CD4-positive, alpha-beta T cell treated with Interleukin-6 at 100 ng/mL for 8 hours (primary cell): ENCODE measurements at regions not wholly inside any gene's neighbourhood (a gene's known extent, or its start where the extent isn't known, plus 50 kb on each side); places are given as distances from the start of the nearest gene placed in this dataset.
A peak's percentile ranks its signal among the peaks of the same experiment; 100 is the strongest.

Experiments used
- DNase-seq: peaks from one replicate; pipeline ENCODE4 v3.0.0-alpha.2; 2020; ENCODE audit warnings: mixed read lengths, low spot score

GRCh38 chr13:21822029-21822428 lies 151.2 kb downstream of the FGF9 start:
- DNase-seq: no peak

- DNase-seq: no peak
Observed at GRCh38 chr13:21823416-21823815, 152.5 kb downstream of the FGF9 start.

- no peak for DNase-seq
Observed at GRCh38 chr13:21823949-21824348, 153.1 kb downstream of the FGF9 start.

DNA sequence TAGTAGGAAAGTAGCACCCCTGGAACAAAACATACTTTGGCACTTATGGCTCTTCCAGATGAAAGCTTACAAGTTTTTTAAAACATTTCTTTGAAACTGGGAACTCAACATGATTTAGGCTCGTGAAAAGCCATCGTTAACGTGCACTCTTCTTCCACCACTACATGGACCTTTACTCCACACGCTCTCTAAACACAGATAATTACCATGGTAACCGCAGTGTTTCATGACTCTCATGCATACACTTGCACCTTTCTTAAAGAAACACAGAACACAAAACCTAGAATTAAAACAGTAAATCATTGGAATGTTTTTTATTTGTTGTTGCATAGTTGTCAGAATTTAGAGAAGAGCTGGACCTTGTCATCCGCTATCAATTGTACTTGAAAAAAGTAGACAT lies 154.3 kb downstream of the FGF9 start:
- no peak for DNase-seq

GRCh38 chr13:21825801-21826200 lies 154.9 kb downstream of the FGF9 start:
- DNase-seq: no peak

GRCh38 chr13:21826214-21827015 lies 155.5 kb downstream of the FGF9 start:
- no peak for DNase-seq

GRCh38 chr13:21831654-21832324 lies 160.9 kb downstream of the FGF9 start:
- DNase-seq: no peak

DNA sequence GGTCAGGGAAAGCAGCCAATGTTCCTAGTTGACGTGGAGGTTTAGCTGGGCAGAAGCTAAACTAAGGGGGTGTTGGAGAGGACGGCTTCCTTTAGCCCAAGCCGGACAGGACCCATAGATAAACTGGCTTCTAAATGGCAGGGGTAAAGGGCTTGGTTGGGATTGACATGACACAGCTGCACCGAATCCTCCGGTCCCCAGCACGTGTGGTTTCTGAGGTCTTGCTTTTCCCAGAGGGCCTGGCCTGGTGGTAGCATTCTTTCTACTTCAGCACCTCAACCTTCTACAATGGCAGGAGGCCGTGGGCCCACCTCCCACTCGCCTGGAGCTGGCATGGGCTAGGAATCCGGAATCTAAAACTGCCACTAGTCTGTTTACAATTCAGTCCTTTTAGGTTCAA lies 163.0 kb downstream of the FGF9 start:
- no peak for DNase-seq

- DNase-seq: no peak
Observed at GRCh38 chr13:21834521-21834920, 163.6 kb downstream of the FGF9 start.

- DNase-seq: no peak
Observed at GRCh38 chr13:21837288-21837687, 166.4 kb downstream of the FGF9 start.

DNA sequence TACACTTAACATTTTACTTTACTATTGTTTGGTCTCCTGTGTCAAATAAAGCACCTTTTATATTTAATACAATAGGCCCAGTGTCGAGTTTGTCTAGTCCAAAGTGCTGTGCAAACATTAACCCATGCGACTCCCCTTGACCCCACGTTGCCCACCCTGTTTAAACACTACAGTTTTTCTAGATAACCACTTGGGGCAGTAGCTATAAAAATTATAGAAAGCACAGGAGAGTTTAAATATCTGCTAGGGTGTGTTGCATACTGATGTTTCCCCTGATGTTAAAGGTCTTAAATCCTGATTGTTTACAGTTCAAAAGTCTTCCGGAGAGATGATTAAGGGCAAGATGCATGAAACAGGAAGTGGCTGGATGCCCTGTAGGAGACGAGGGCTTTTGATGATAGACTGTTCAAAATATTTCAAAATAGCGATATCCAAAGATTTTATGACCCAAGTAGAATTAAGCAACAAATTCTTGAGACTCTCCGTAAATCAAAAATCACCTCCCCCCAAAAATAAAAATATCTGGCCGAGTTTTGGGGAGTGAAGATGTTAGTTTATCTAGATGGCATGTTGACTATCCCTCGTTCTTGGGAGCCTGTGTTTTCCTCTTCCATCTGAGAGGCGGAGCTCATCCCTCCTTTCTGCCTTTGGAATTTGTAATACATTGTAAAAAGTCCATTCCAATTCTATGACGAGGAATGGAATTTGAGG lies 167.1 kb downstream of the FGF9 start:
- DNase-seq: no peak

GRCh38 chr13:21846605-21847004 lies 175.7 kb downstream of the FGF9 start:
- DNase-seq: no peak

GRCh38 chr13:21849323-21849722 lies 178.4 kb downstream of the FGF9 start:
- DNase-seq: peak; percentile 27

DNA sequence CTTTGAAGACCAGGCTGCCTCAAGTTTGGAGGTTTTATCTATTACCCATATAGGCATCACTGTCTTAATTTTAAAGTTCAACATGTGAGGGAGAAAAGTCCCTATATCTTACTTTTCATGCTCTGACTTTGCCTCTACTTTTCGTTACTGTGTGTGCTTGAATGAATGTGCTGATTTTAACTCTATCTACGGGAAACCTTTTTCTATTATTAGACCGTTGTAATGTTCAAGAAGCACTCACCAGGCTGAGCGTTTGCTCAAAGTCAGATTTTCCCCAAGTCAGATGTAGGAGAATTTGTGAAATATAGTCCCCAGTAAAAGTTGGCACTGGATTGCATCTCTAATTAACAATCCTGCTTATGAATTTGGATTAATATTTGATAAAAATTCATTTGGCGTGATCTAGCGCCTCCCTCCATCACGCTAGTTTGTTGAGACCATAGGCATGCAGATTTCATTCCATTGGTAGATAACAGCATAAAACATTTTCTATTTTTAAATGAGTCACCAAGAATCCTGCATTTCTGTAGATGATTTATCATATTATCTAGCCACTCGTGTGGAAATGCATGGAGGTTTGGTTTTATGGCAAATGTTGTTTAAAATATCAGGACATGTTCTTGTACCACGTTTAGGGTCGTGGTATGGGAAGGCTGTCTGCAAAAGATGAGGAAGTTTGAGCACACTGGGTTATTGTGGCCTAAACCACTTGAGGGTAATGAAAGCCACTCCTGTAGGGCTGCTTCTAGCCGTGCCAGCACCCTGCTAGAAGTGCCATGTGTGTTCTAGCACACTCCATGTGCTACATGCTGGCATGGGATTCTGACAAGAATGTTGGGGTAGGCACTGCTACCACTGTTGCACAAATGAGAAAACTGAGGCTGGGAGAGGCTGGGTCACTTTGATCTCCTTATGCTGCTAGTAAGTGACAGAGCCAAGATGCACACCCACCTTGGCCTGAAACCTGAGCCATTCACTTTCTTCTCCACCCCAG lies 179.4 kb downstream of the FGF9 start:
- DNase-seq: no peak

- no peak for DNase-seq
Observed at GRCh38 chr13:21852043-21852442, 181.2 kb downstream of the FGF9 start.

DNA sequence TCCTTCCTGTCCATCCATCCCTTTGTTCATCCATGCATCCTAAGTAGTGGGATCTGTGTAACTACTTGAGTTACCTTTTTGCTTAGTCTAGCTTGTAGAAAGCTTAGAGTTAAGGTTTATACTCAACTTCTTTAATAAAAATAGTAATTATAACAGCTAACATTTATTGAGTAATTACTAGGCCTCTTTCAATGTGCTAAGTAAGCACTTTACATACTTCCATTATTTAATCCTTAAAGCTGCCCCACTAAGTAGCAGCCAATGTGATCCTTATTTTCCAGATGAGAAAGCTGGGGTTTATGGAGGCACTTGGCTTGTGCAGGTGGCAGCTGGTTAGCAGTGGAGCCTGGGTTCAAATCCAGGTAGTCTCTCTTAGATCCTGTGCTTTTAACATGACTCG lies 182.9 kb downstream of the FGF9 start:
- DNase-seq: no peak

DNA sequence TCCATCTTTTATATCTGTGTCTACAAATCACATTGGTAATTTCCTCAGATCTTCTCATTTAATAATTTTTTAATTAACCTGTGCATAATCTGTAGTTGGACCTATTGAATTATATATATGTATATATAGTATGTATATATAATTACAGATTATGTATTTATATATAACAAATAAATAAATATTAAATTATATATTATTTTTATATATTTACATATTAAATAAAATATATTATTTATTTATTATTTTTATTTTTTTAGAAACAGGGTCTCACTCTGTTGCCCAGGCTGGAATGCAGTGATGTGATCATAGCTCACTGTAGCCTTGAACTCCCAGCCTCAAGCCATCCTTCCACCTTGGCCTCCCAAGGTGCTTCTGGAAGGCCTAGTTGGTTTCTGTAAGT lies 197.9 kb downstream of the FGF9 start:
- DNase-seq: no peak

DNA sequence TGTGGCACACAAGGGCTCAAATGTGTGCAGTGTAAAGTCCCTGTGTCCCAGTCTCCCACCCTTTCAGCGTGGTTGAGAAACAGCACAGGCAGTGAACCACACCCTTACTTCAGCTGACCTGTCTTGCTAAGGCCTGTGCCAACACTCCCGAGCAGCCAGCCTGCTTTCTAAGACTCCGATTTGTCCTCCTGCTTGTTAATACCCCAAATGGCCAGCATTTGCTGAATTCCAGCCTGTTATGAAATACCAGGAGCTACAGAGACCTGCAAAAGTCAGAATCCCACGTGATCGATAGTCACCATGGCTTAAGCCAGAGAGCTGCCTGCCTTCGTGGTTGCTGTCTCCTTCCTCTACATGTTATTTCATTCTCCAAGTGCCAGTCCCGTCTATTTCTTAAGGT lies 200.5 kb downstream of the FGF9 start:
- DNase-seq: no peak

GRCh38 chr13:21871919-21872318 lies 201.0 kb downstream of the FGF9 start:
- DNase-seq: no peak

DNA sequence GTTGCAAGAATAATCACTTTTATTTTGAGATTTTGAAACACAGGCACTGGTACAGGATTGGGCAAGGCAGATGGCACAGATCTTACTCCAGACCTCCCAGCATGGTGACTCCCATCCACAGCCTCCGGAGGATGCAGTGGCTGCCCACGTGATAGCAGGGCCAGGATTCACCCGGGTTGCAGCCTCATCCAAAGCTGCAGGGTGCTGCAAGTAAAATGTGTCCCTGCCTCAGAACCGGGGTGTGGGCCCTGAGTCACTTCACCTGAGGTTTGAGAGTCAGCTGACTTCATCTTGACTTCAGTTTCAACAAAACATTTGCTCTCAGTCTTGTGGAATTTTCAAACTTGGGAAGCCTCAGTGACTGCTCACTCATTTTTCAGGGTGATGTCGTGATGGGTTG lies 201.9 kb downstream of the FGF9 start:
- no peak for DNase-seq

- no peak for DNase-seq
Observed at GRCh38 chr13:21875116-21875515, 204.2 kb downstream of the FGF9 start.
